ENCODE measurements at regions not wholly inside any gene's neighbourhood (a gene's known extent, or its start where the extent isn't known, plus 50 kb on each side); places are given as distances from the start of the nearest gene placed in this dataset.

GRCh38 chr6:150667977-150668716 lies 68.5 kb downstream of the PLEKHG1 start:
- TF ChIP-seq CTCF (IDR thresholded peaks at IDR 0.05): peak in 2 of 7 experiments; percentile 23 to 27
- no peak for TF ChIP-seq EP300 (IDR thresholded peaks at IDR 0.05)
- no peak for TF ChIP-seq POLR2A (IDR thresholded peaks at IDR 0.05)
- TF ChIP-seq POLR2AphosphoS5 (IDR thresholded peaks at IDR 0.05): peak in 2 of 3 donors; percentile 68 to 83

All from stomach (tissue), 4 donors.